GM12878 (cell line): ENCODE measurements at regions not wholly inside any gene's neighbourhood (a gene's known extent, or its start where the extent isn't known, plus 50 kb on each side); places are given as distances from the start of the nearest gene placed in this dataset.
A peak's percentile ranks its signal among the peaks of the same experiment; 100 is the strongest.

Experiments
- ATAC-seq: fragments of 200-7000 bp; cut with Tn5 transposase; 3 replicates; pipeline ENCODE4 v1.9.1; 2020; ENCODE audit warnings: mild to moderate bottlenecking, moderate library complexity
- BruUV-seq: library from RNA; stranded (reverse); fragments of 400-500 nt; replicated peaks from 2 replicates; lab custom pipeline; 2021; lab: Mats Ljungman, UMichigan
- CTCF ChIA-PET: fragments of 300-600 bp; sonication (Branson Sonifier 250); formaldehyde crosslinking; extraction: SDS; loops from one replicate; lab custom pipeline; 2021; ENCODE audit warnings: inconsistent platforms; lab: Yijun Ruan, JAX
- POLR2A ChIA-PET: fragments of 350-600 bp; formaldehyde crosslinking; extraction: SDS; loops from one replicate; lab custom pipeline; 2021; ENCODE audit warnings: inconsistent platforms; lab: Charles Lee
- RAD21 ChIA-PET: fragments of 300-600 bp; sonication (Branson Sonifier 250); formaldehyde crosslinking; loops from one replicate; lab custom pipeline; 2023; ENCODE audit warnings: antibody characterized with exemption; ENCODE audit not compliant: unreplicated experiment; lab: Charles Lee
- SMC1A ChIA-PET: fragments of 300-600 bp; sonication (Branson Sonifier 250); formaldehyde crosslinking; loops from one replicate; lab custom pipeline; 2023; ENCODE audit not compliant: unreplicated experiment, uncharacterized antibody; lab: Charles Lee
- DNase-seq: peaks from one replicate; pipeline ENCODE4 v3.0.0-alpha.2; 2011; ENCODE audit warnings: low read depth, low spot score
- FAIRE-seq: peaks from 3 replicates; lab custom pipeline; 2011; peaks lifted over from hg19 to GRCh38; lab: Jason Lieb, UNC
- H2AFZ ChIP-seq: 2 replicates; pipeline ENCODE4 v1.6.0; 2011; ENCODE audit warnings: low read depth, low read length, control low read depth; ENCODE audit not compliant: control insufficient read depth
- H3K27ac ChIP-seq: 2 replicates; pipeline ENCODE4 v1.5.1; 2011; ENCODE audit warnings: control low read depth; ENCODE audit not compliant: control insufficient read depth, insufficient read depth
- H3K27me3 ChIP-seq, 2 experiments: replicated peaks in 1 of 2; 2 replicates each; pipeline versions ENCODE4 v1.6.0 to v1.6.1; 2011; ENCODE audit warnings: low read length in 1 of 2; ENCODE audit not compliant: control insufficient read depth in 2 of 2, insufficient read depth in 2 of 2
- H3K36me3 ChIP-seq, 2 experiments: 2 replicates each; pipeline ENCODE4 v1.5.1; 2011; ENCODE audit warnings: low read length in 1 of 2; ENCODE audit not compliant: control insufficient read depth in 2 of 2, insufficient read depth in 2 of 2
- H3K4me1 ChIP-seq: 2 replicates; pipeline ENCODE4 v1.6.1; 2011; ENCODE audit warnings: mild to moderate bottlenecking, low read length, moderate library complexity, mixed read lengths; ENCODE audit not compliant: control insufficient read depth, insufficient read depth
- H3K4me2 ChIP-seq: 2 replicates; pipeline ENCODE4 v1.6.0; 2011; ENCODE audit warnings: control low read depth; ENCODE audit not compliant: control insufficient read depth, insufficient read depth
- H3K4me3 ChIP-seq: fragments of 200-600 bp; sonication (generic); 2 replicates; pipeline ENCODE4 v1.5.1; 2016
- H3K79me2 ChIP-seq: 2 replicates; pipeline ENCODE4 v1.6.0; 2011; ENCODE audit warnings: low read length; ENCODE audit not compliant: control insufficient read depth, insufficient read depth
- H3K9ac ChIP-seq: 2 replicates; pipeline ENCODE4 v1.8.0; 2011; ENCODE audit warnings: low read length, control low read depth, mixed read lengths; ENCODE audit not compliant: control insufficient read depth, insufficient read depth
- H3K9me3 ChIP-seq: replicated peaks from 3 replicates; pipeline ENCODE4 v1.5.1; 2011; ENCODE audit warnings: mild to moderate bottlenecking, low read length; ENCODE audit not compliant: control insufficient read depth, insufficient read depth
- H4K20me1 ChIP-seq: 2 replicates; pipeline ENCODE4 v1.6.0; 2011; ENCODE audit not compliant: control insufficient read depth, insufficient read depth
- BCLAF1 ChIP-seq: fragments of 450-650 bp; IDR thresholded peaks from 2 replicates; pipeline ENCODE4 v1.6.1; 2017; ENCODE audit warnings: antibody characterized with exemption, mild to moderate bottlenecking, moderate library complexity
- CREM ChIP-seq: IDR thresholded peaks from 2 replicates; pipeline ENCODE4 v1.6.1; 2014; ENCODE audit warnings: antibody characterized with exemption, low read depth
- CTCF ChIP-seq, 3 experiments: IDR thresholded peaks in 2 of 3; conservative IDR thresholded peaks in 1 of 3; 2 replicates each; pipeline ENCODE4 v1.5.1; 2011; ENCODE audit warnings: low read depth in 3 of 3, low read length in 3 of 3, mild to moderate bottlenecking in 3 of 3, control low read depth in 2 of 3, moderate library complexity in 2 of 3, inconsistent platforms in 1 of 3, mixed read lengths in 1 of 3; ENCODE audit not compliant: control insufficient read depth in 2 of 3, insufficient read depth in 1 of 3; ENCODE audit errors: extremely low read depth in 1 of 3
- MYC ChIP-seq: IDR thresholded peaks from 2 replicates; pipeline ENCODE4 v1.6.1; 2011; ENCODE audit warnings: mild to moderate bottlenecking, low read length, moderate library complexity, inconsistent platforms; ENCODE audit not compliant: insufficient read depth, insufficient replicate concordance, insufficient read length, severe bottlenecking
- NRF1 ChIP-seq: conservative IDR thresholded peaks from 2 replicates; pipeline ENCODE4 v1.6.1; 2011; ENCODE audit warnings: mild to moderate bottlenecking, low read depth, low read length, improper control_type of control experiment
- RAD21 ChIP-seq: IDR thresholded peaks from 2 replicates; pipeline ENCODE4 v1.6.1; 2011; ENCODE audit warnings: mild to moderate bottlenecking, low read depth, low read length, moderate library complexity; ENCODE audit not compliant: insufficient read depth
- ZNF24 ChIP-seq: fragments of 450-650 bp; IDR thresholded peaks from 2 replicates; pipeline ENCODE4 v1.6.1; 2017; ENCODE audit warnings: antibody characterized with exemption, mild to moderate bottlenecking
- WGBS: methylation state at CpG from one replicate; pipeline ENCODE4 v1.1.6; 2016; ENCODE audit warnings: low lambda C conversion rate; ENCODE audit not compliant: insufficient replicate concordance, insufficient coverage; ENCODE audit errors: missing lambda C conversion rate; 5-methylcytosine and 5-hydroxymethylcytosine counted together
- in situ Hi-C: fragments of 300-500 bp; cut with MboI; formaldehyde crosslinking; loops from 9 replicates; pipeline ENCODE4 v1.14.3; 2018; ENCODE audit warnings: mixed read lengths
- intact Hi-C: fragments of 100-400 bp; cut with micrococcal nuclease; formaldehyde crosslinking; loops from one replicate; pipeline ENCODE4 v1.14.2; 2022; ENCODE audit not compliant: unreplicated experiment

GRCh38 chr6:8543714-8544113, 108.4 kb upstream of the SLC35B3 start:
- ChIA-PET SMC1A (no interaction called here), RAD21 (no interaction called here), POLR2A (no interaction called here), CTCF (no interaction called here)
- no TSS peak for BruUV-seq
- H3K9ac ChIP-seq: no peak overlapping the region
- no peak for TF ChIP-seq BCLAF1
- no peaks in the 10 kb centered on the region for H3K27me3 ChIP-seq
- H3K4me2 ChIP-seq: no peak overlapping the region
- no peaks in the 10 kb centered on the region for H3K4me1 ChIP-seq
- H2AFZ ChIP-seq: no peak overlapping the region
- 3% methylated on average over 4 of the region's 4 CpGs for WGBS
- intact Hi-C loops (no loop called here), in situ Hi-C loops (loop anchor here (25.0 kb wide), 1 partner anchor 1894 kb away; no protein-coding TSS in a partner anchor)
- DNase-seq (no peak), FAIRE-seq (no peak), ATAC-seq (no peak)
- no peak overlapping the region for H3K27ac ChIP-seq
- no peak overlapping the region for H3K4me3 ChIP-seq
- H3K79me2 ChIP-seq: no peaks in the 10 kb centered on the region
- H3K36me3 ChIP-seq: no peaks in the 10 kb centered on the region
- no peaks in the 10 kb centered on the region for H4K20me1 ChIP-seq
- H3K9me3 ChIP-seq: peaks cover 3% of the 10 kb centered on the region; the same call in 2 of the 3 replicates

GRCh38 chr6:8539453-8539852, 104.1 kb upstream of the SLC35B3 start:
- Histone ChIP-seq H3K27me3 (no peaks in the 10 kb centered on the region), H3K4me1 (no peaks in the 10 kb centered on the region), H3K36me3 (no peaks in the 10 kb centered on the region), H3K27ac (no peak overlapping the region), H3K4me3 (no peak overlapping the region), H2AFZ (no peak overlapping the region), H3K4me2 (no peak overlapping the region), H4K20me1 (no peaks in the 10 kb centered on the region), H3K79me2 (no peaks in the 10 kb centered on the region), H3K9ac (no peak overlapping the region), H3K9me3 (peaks cover 3% of the 10 kb centered on the region; the same call in 2 of the 3 replicates)
- ATAC-seq (peak; percentile 66), DNase-seq (no peak), FAIRE-seq (no peak)
- ChIA-PET CTCF (no interaction called here), SMC1A (interaction anchor here (1.0 kb wide), 1 partner anchor 8 kb away, joined by 3 read pairs; no protein-coding TSS in a partner anchor), POLR2A (no interaction called here), RAD21 (no interaction called here)
- TF ChIP-seq NRF1 (no peak), RAD21 (peak; percentile 66), CTCF (IDR thresholded peaks at IDR 0.05 in 2 of 3, conservative IDR thresholded peaks at IDR 0.05 in 1 of 3; ENCODE audit: control insufficient read depth in 2 of 3, extremely low read depth in 1 of 3, insufficient read depth in 1 of 3, low read depth in 3 of 3, low read length in 3 of 3) (peak; percentile 14 to 29 (median 29); a peak in 2 of 6 replicates), CREM (no peak), MYC (no peak), ZNF24 (no peak)
- intact Hi-C loops (loop anchor here (1.0 to 10.0 kb wide), 2 partner anchors 349 to 1895 kb away; no protein-coding TSS in a partner anchor), in situ Hi-C loops (loop anchor here (25.0 kb wide), 1 partner anchor 1898 kb away; no protein-coding TSS in a partner anchor)
- no TSS peak for BruUV-seq
